Thoracic aorta (tissue), 2 donors: ENCODE measurements at regions not wholly inside any gene's neighbourhood (a gene's known extent, or its start where the extent isn't known, plus 50 kb on each side); places are given as distances from the start of the nearest gene placed in this dataset.

ENCODE experiments used
- ATAC-seq: fragments of 150-250 bp; one replicate; pipeline ENCODE4 v1.8.0; 2017; ENCODE audit warnings: low read depth; ENCODE audit not compliant: insufficient number of reproducible peaks, low FRiP score
- DNase-seq: peaks from one replicate; pipeline ENCODE4 v3.0.0-alpha.2; 2020; ENCODE audit warnings: low spot score
- H3K27ac ChIP-seq, 2 donors: fragments of 200-600 bp; sonication (generic); 1 replicate in 1 of 2; 2 replicates in 1 of 2; pipeline ENCODE4 v1.5.1; 2016; ENCODE audit warnings: mild to moderate bottlenecking in 2 of 2, moderate library complexity in 2 of 2
- H3K27me3 ChIP-seq: fragments of 200-600 bp; sonication (generic); replicated peaks from 2 replicates; pipeline ENCODE4 v1.6.0; 2016; ENCODE audit warnings: mild to moderate bottlenecking; ENCODE audit not compliant: insufficient read depth
- H3K36me3 ChIP-seq: fragments of 200-600 bp; sonication (generic); one replicate; pipeline ENCODE4 v1.5.1; 2016
- H3K4me1 ChIP-seq, 2 donors: fragments of 200-600 bp; sonication (generic); 1 replicate in 1 of 2; 2 replicates in 1 of 2; pipeline versions ENCODE4 v1.5.1 to v1.6.0; 2016; ENCODE audit warnings: low read depth in 2 of 2, mild to moderate bottlenecking in 1 of 2; ENCODE audit not compliant: control insufficient read depth in 1 of 2
- H3K4me3 ChIP-seq: fragments of 200-600 bp; sonication (generic); 2 replicates; pipeline ENCODE4 v1.5.1; 2016; ENCODE audit warnings: mild to moderate bottlenecking
- H3K9me3 ChIP-seq: fragments of 200-600 bp; sonication (generic); 2 replicates; pipeline ENCODE4 v1.5.1; 2016
- TF ChIP-seq, protein P1 (sequence below): fragments of 200-600 bp; sonication (generic); IDR thresholded peaks from one replicate; pipeline ENCODE4 v1.5.1; 2019; ENCODE audit warnings: antibody characterized with exemption

DNA sequence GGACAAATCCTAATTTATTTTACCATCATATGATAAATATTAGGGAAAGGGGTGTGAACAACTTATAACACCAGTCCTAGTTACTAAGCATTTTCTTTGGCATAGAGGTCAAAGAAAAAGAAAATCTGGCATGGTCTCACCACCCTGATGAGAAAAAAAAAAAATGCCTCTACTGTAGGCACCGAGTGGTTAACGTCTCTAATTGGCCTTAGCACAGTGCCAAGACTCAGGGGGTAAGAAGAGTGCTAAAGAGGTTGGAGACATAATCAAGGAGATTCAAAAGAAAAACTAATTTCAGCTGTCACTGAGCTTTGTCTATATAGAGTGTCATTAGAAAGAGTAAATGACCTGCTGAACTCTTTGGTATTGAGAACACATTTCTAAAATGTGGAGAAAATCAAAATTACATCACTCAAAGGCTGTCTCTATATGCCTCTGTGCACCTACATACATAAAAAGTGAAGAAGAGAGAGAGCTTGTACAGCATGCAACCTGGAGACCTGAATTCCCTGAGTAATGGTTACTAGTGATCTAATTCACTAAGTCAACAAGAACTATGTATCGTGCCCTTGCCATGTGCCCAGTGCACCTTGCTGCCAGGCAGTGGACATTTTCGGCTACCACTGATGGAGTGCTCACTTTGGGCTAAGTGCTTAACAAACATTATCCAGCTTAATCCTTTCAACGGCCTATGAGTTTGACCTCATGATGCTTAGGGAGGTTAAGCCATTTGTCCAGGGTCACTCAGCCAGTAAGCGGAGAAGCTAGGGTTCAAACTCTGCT, 113.8 kb upstream of the G2E3 start:
- Histone ChIP-seq H3K36me3 (no peaks in the 10 kb centered on the region), H3K27me3 (no peaks in the 10 kb centered on the region), H3K4me3 (no peak overlapping the region), H3K27ac (no peak overlapping the region), H3K9me3 (no peaks in the 10 kb centered on the region), H3K4me1 (no peaks in the 10 kb centered on the region)
- no peak for ATAC-seq
- DNase-seq = no peak
- TF ChIP-seq, protein P1, sequence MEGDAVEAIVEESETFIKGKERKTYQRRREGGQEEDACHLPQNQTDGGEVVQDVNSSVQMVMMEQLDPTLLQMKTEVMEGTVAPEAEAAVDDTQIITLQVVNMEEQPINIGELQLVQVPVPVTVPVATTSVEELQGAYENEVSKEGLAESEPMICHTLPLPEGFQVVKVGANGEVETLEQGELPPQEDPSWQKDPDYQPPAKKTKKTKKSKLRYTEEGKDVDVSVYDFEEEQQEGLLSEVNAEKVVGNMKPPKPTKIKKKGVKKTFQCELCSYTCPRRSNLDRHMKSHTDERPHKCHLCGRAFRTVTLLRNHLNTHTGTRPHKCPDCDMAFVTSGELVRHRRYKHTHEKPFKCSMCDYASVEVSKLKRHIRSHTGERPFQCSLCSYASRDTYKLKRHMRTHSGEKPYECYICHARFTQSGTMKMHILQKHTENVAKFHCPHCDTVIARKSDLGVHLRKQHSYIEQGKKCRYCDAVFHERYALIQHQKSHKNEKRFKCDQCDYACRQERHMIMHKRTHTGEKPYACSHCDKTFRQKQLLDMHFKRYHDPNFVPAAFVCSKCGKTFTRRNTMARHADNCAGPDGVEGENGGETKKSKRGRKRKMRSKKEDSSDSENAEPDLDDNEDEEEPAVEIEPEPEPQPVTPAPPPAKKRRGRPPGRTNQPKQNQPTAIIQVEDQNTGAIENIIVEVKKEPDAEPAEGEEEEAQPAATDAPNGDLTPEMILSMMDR = no peak

DNA sequence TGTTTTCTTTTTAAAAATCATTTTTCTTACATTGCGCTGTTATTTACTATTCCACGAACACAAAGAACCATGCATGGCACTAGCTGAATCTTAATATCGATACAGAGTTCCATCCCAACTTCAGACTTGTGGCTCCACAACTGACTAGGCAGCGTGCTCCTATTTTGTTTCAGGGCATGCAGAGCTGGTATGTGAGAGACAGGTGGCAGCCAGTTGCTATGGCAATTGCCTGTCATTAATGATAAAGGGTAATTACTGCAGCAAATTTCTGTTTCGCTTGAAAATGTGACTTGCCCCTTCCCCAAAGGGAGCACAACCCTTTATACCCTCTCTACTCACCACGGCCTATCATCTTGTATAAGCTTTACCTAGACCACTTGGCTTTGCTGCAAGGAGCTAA, 113.1 kb upstream of the G2E3 start:
- Histone ChIP-seq H3K9me3 (no peaks in the 10 kb centered on the region), H3K27ac (no peak overlapping the region), H3K27me3 (no peaks in the 10 kb centered on the region), H3K4me3 (no peak overlapping the region), H3K36me3 (no peaks in the 10 kb centered on the region), H3K4me1 (peaks cover 0 to under 1% of the 10 kb centered on the region in 2 donors)
- DNase-seq (no peak), ATAC-seq (no peak)
- TF ChIP-seq, protein P1 = no peak

DNA sequence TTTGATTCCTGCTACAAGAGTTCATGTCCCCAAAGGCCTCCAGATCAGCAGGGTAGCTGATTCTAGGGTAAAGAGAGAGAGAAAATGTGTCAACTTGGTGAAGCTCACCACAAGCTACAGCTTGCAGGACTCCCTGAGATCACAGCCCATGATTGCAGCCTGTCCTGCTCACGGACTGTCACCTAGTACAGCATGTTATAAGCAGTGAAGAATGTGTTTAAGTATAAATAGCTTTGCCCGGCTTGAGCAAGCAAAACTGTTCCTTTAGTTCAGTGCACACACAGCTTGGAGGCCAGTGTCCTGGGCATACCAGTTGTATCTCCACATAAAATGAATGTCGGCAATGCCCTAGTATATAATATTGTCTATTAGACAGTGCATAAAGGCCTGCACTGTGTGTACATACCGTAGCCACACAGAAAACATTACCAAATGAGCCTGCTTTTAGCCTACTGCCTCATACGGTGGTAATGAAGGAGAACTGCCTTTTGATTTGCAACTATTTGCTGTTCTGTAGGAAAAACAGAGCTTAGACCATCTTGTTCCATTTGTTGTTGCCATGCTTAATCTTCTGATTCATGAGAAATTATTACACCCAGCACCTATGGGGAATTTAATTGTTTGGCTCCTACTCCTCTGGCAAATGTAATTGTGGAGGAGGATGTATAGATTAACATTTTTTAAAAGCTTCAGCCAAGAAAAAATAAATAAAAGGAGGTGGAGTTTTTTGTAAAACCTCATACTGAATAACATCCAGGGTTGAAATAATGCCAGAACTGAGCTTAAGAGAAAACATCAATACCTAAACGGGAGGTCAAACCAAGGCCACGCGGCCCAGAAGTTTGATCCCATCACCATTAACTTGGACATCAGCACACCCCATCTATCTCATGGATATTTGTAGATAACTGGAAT, 108.1 kb upstream of the G2E3 start:
- no peak for ATAC-seq
- TF ChIP-seq, protein P1 = no peak

DNA sequence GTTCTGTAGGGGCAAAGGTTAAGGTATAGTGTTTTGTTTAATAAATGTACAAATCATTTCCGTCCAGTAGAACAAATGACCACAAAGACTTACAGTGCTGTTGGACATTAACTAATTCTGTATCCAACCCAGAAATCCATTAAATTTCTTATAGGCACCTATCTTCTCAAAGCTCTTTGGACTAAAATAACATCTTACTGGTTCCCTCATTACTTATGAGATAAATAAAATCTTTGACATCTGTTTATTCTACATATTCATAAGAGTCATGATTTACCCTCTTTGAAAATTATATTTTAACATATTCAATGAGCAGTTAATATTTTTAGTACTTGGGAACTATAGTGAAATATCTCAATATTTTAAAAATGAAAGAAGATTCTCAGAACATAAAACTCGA, 102.7 kb upstream of the G2E3 start:
- Histone ChIP-seq H3K4me1 (no peaks in the 10 kb centered on the region), H3K27me3 (no peaks in the 10 kb centered on the region), H3K36me3 (no peaks in the 10 kb centered on the region), H3K9me3 (no peaks in the 10 kb centered on the region), H3K4me3 (no peak overlapping the region), H3K27ac (no peak overlapping the region)
- ATAC-seq (no peak), DNase-seq (no peak)
- TF ChIP-seq, protein P1 = no peak

More for the DNA sequence above, 108.1 kb upstream of the G2E3 start:
- H3K4me3 ChIP-seq = no peak overlapping the region
- no peaks in the 10 kb centered on the region for H3K36me3 ChIP-seq
- DNase-seq = no peak
- no peaks in the 10 kb centered on the region for H3K27me3 ChIP-seq
- H3K27ac ChIP-seq = no peak overlapping the region
- H3K9me3 ChIP-seq = no peaks in the 10 kb centered on the region
- peaks cover 0 to 4% of the 10 kb centered on the region in 2 donors for H3K4me1 ChIP-seq

DNA sequence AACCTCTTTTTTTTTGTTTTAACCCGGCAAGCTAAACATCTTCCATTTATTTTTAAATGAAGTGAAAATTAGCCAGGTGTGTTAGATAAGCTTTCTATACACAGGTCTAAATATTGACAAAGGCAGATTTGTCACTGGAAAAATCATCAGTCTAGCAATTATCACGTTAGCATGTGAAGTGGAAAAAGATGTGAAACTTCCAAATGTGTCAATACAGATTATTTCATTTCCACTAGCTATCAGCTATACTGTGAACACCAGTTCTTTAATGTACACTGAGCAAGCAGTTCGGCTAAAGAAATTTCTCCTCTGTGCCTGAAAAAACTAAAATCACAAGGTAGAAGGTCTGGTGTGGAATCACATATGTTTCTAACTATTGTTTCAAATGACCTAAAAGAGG, 96.6 kb upstream of the G2E3 start:
- no peak overlapping the region for H3K27ac ChIP-seq
- no peaks in the 10 kb centered on the region for H3K9me3 ChIP-seq
- H3K27me3 ChIP-seq = no peaks in the 10 kb centered on the region
- ATAC-seq (no peak), DNase-seq (no peak)
- no peak overlapping the region for H3K4me3 ChIP-seq
- no peaks in the 10 kb centered on the region for H3K4me1 ChIP-seq
- TF ChIP-seq, protein P1 = no peak
- H3K36me3 ChIP-seq = no peaks in the 10 kb centered on the region
